WERI-Rb-1 (cell line): ENCODE measurements at regions not wholly inside any gene's neighbourhood (a gene's known extent, or its start where the extent isn't known, plus 50 kb on each side); places are given as distances from the start of the nearest gene placed in this dataset.
"Not testable (repeated sequence)": the region's sequence is repeated elsewhere in the genome, so short reads cannot be mapped to it uniquely, and the experiment has no call there.

Experiments used
- DNase-seq: peaks from one replicate; pipeline ENCODE4 v3.0.0-alpha.2; 2020
- H3K27ac ChIP-seq: fragments of 250-450 bp; sonication (Bioruptor Pico); 2 replicates; pipeline ENCODE4 v1.5.1; 2020; ENCODE audit warnings: mild to moderate bottlenecking, moderate library complexity
- H3K27me3 ChIP-seq: fragments of 250-450 bp; sonication (Bioruptor Pico); 2 replicates; pipeline ENCODE4 v1.5.1; 2021; ENCODE audit warnings: mild to moderate bottlenecking, low read depth, moderate library complexity; ENCODE audit not compliant: insufficient read depth, severe bottlenecking
- H3K36me3 ChIP-seq: fragments of 250-450 bp; sonication (Bioruptor Pico); 2 replicates; pipeline ENCODE4 v1.5.1; 2020; ENCODE audit warnings: mild to moderate bottlenecking, moderate library complexity
- H3K4me3 ChIP-seq: 2 replicates; pipeline ENCODE4 v1.5.1; 2011; ENCODE audit warnings: low read depth, mild to moderate bottlenecking, control low read depth, low read length
- H3K9me3 ChIP-seq: fragments of 250-450 bp; sonication (Bioruptor Pico); 2 replicates; pipeline ENCODE4 v1.5.1; 2021; ENCODE audit warnings: mild to moderate bottlenecking, moderate library complexity; ENCODE audit not compliant: severe bottlenecking
- TF ChIP-seq, protein P1 (sequence below): IDR thresholded peaks from 2 replicates; pipeline ENCODE4 v1.5.1; 2011; ENCODE audit warnings: low read depth, mild to moderate bottlenecking, control low read depth, inconsistent platforms, low read length

DNA sequence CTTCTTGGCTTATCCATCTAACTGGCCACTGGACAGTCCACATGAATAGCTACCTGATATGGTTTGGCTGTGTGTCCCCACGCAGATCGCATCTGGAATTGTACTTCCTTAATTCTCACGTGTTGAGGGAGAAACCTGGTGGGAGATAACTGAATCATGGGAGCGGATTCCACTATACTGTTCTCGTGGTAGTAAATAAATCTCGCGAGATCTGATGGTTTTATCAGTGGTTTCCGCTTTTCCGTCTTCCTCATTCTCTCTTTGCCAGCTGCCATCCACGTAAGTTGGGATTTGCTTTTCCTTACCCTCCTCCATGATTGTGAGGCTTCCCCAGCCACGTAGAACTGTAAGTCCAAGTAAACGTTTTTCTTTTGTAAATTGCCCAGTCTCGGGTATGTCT lies 1496.4 kb downstream of the KHDRBS2 start:
- H3K9me3 ChIP-seq, DNase-seq, H3K4me3 ChIP-seq, H3K27me3 ChIP-seq, H3K36me3 ChIP-seq, H3K27ac ChIP-seq: not testable (repeated sequence)

DNA sequence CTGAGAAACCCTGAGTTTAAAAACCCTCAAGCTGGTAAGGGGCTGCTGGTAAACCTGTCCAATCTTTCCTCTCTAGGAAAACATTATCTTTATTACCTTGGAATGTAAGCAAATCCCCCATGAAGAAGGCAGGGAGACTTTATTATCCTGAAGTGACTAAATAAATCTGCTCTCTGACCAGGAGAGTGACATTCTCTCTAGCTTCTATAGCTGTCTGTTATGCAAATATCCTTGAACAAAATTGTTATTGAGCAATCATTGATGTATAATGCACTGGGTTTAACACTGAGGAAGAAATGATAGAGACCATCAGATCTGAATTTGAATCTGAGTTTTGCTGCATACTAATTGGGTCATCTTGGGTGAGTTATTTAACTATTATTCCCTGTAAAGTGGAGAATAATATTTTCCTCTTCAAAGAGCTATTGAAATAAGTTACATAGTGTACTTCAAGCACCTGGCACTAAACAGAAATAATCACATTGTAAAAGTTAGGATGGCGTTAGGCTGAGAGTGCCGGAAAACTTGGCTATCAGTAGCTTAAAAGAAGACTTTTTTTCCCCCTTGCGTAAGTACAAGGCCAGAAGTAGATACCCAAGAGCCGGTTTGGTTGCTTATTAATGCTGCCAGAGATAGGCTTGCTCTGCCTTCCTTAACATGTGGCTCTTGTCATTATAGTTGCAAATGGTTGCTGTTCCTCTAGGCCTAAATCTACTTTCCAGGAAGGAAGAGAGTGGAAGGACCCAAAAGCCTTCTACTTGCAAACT lies 1503.1 kb downstream of the KHDRBS2 start:
- not testable (repeated sequence) for H3K9me3 ChIP-seq, H3K27ac ChIP-seq, H3K36me3 ChIP-seq, H3K4me3 ChIP-seq, DNase-seq, H3K27me3 ChIP-seq

DNA sequence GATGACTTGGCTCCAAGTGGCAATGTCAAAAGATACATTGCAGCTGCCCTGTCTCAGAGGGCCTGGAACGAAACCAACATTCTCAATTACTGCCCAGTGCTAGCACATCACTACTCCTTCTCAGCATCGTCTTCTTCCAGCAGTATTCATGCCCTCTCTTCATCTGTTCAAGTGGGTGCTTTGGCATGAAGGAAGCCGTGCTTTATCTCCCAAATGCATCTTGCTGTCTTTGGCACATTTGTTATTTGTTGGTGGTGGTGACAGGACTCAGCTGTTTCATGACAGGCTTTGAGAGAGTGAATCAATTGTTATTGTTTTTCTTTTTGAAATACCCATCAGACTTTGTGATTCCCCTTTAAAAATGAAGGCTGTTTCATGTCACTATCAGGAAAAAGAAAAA lies 1506.4 kb downstream of the KHDRBS2 start:
- not testable (repeated sequence) for H3K27ac ChIP-seq, H3K9me3 ChIP-seq, H3K27me3 ChIP-seq, H3K36me3 ChIP-seq, DNase-seq, H3K4me3 ChIP-seq

DNA sequence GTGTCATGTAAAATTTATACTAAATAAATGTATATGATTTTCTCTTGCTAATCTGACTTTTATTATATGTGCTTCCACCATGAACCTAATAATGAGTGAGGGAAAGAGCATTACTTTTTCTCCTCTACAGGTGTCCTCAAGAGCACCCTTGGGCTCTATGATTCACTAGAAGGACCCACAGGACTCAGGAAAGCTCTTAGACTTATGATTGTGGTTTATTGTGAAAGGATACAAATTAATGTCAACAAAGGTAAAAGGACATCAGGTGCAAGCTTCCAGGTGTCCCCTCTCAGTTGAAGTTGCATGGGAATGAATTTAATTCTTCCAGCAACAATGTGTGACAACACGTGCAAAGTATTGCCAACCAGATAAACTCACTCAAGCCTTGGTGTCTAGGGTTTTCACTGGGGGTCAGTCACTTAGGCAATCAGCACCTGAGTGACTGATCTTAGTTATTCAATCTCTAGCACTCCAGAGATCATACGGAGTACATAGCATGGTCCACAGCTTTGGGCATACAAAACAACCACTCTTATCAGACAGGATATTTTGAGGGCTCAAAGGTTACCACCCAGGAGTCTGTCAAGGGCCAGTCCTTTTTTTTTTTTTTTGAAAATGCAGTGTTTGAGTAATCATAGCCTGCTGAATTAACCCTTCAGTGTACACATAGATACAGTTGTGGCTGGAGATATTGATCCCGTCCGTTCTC lies 1518.1 kb downstream of the KHDRBS2 start:
- not testable (repeated sequence) for DNase-seq, H3K36me3 ChIP-seq, H3K4me3 ChIP-seq, H3K27ac ChIP-seq, H3K27me3 ChIP-seq, H3K9me3 ChIP-seq

DNA sequence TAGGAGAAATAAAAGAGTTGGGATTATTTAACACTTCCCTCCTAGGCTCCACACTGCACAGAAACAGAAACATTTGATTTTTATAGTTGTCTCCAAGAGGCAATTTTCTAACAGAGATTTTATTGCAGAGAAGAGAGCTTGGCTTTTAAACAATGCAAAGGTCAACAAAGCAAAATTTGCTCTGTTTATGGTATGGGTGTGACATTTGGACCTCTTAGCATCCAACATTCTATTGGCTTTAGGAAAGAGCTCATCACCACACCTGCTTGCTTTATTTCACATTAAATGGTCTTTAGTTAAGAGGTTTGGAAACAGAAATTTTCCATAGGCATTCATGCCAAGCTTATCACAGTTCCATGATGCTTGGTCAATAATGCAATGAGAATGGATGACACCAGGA lies 1520.7 kb downstream of the KHDRBS2 start:
- not testable (repeated sequence) for H3K4me3 ChIP-seq, H3K9me3 ChIP-seq, DNase-seq, H3K36me3 ChIP-seq, H3K27ac ChIP-seq, H3K27me3 ChIP-seq

DNA sequence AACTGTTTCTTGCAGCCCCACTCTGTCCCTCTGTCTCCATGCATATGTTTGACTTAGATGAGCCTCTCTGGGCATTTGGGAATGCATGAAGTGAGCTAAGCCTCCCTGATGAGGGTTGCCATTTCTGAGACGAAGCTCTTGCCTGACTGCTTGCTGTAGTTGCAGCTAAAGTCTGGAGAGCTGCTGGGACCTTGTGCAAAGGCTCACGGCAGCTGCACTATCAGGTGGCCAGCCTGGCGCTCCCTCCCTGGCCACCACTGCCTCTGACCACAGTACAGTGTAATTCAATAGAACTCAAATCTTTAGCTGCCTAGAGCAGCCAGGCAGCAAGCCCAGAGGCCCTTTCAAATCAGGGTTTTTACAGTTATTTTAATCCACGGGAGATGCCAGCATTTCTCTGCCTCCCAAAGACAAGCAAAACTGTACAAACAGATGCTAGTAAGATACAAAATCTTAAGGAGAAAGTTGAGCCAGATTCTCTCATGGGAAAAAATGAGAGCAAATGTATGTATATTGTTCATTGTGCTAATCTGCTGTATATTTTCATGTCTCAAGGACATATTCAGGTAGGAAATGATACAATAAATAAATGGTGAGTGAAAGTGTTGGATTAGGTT lies 1522.5 kb downstream of the KHDRBS2 start:
- not testable (repeated sequence) for DNase-seq, H3K36me3 ChIP-seq, H3K9me3 ChIP-seq, H3K27ac ChIP-seq, H3K27me3 ChIP-seq, H3K4me3 ChIP-seq

DNA sequence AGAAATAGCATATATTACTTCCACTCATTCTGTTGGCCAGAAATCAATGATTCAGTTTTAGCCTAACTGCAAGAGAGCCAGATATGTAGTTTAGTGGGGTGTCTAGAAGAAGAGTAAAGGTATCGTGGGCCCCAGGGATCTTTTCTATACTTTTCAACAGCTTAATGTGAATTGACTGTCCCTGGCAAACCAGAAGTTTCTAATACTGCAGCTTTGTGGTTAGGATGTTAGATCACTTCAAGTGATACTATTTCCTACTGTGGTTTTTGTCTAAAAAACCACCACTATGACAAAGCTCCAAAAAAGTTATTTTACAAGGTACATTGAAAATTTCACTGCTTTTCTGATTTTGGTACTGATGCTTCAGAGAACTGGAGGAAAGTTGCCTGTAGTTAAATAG lies 1525.1 kb downstream of the KHDRBS2 start:
- H3K9me3 ChIP-seq, H3K4me3 ChIP-seq, H3K36me3 ChIP-seq, H3K27ac ChIP-seq, H3K27me3 ChIP-seq, DNase-seq: not testable (repeated sequence)

DNA sequence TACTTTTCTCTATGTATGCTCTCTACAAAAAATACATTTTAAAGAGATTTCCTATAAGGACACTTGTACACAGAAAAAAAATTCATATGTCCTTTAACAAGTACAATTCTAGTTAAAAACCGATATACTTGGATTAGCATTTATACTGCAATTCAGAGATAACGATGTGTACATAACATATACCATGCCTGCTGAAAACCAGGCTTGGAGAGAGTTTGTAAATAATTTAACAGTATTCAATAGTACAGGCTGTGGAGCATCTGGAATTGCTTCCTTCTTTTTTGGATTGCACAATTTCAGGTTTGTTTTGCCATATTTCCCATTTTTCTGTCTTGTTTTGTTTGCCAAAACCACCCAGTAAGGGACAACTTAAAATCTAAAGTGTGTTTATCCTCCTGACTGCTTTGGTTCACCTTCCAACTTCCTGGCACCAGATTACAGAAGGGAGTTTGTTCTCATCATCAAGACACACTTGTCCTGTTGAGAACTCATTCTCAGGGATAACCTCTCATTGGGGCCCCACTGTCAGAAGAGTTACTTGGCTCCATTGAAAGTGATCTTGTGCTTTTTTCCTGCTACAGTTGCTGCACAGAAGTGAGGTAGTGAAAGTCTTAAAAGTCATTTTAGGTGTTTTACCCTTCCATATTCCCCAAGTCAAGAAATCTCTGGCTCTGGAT lies 1526.7 kb downstream of the KHDRBS2 start:
- not testable (repeated sequence) for H3K9me3 ChIP-seq, H3K27ac ChIP-seq, H3K4me3 ChIP-seq, DNase-seq, H3K27me3 ChIP-seq, H3K36me3 ChIP-seq

DNA sequence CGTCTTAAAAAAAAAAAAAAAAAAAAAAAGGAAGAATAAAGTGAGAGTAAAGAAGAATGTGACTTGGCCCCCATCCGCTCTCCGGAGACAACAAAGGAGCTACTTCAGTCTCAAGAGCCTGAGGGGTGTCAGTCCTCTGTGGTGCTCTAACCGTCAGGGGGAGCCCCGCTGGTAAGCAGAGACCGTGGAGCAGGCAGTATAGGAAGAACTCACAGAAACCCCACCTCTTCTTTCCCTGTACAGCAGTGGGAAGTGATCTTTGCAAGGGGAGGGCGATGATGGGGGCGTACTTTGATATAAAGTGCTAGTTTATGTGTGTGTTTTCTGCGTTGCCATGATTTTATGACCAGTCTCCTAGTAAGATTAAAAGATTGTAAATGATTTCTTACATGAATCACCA lies 1527.3 kb downstream of the KHDRBS2 start:
- H3K4me3 ChIP-seq, H3K9me3 ChIP-seq, H3K27ac ChIP-seq, H3K36me3 ChIP-seq, H3K27me3 ChIP-seq: not testable (repeated sequence)
- DNase-seq, result peak; percentile 7

DNA sequence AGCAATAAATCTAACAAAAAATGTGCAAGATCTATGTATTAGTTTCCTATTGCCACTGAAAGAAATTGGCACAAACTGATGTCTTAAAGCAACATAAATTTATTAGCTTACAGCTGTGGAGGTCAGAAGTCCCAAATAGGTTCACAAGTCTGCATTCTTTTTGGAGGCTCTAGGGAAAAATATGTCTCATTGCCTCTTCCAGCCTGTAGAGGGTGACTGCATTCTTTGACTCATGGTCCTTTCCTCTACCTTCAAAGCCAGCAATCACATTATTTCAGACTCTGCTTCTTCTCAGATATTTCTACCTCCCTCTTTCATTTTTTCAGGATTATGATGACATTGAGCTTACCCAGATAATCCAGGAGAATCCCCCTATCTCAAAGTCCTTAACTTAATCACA lies 1531.1 kb downstream of the KHDRBS2 start:
- TF ChIP-seq, protein P1, sequence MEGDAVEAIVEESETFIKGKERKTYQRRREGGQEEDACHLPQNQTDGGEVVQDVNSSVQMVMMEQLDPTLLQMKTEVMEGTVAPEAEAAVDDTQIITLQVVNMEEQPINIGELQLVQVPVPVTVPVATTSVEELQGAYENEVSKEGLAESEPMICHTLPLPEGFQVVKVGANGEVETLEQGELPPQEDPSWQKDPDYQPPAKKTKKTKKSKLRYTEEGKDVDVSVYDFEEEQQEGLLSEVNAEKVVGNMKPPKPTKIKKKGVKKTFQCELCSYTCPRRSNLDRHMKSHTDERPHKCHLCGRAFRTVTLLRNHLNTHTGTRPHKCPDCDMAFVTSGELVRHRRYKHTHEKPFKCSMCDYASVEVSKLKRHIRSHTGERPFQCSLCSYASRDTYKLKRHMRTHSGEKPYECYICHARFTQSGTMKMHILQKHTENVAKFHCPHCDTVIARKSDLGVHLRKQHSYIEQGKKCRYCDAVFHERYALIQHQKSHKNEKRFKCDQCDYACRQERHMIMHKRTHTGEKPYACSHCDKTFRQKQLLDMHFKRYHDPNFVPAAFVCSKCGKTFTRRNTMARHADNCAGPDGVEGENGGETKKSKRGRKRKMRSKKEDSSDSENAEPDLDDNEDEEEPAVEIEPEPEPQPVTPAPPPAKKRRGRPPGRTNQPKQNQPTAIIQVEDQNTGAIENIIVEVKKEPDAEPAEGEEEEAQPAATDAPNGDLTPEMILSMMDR, result no peak
- H3K27ac ChIP-seq, result no peak overlapping the region
- no peaks in the 10 kb centered on the region for H3K36me3 ChIP-seq
- no peaks in the 10 kb centered on the region for H3K27me3 ChIP-seq
- H3K9me3 ChIP-seq, result no peaks in the 10 kb centered on the region
- no peak for DNase-seq
- H3K4me3 ChIP-seq, result no peak overlapping the region

DNA sequence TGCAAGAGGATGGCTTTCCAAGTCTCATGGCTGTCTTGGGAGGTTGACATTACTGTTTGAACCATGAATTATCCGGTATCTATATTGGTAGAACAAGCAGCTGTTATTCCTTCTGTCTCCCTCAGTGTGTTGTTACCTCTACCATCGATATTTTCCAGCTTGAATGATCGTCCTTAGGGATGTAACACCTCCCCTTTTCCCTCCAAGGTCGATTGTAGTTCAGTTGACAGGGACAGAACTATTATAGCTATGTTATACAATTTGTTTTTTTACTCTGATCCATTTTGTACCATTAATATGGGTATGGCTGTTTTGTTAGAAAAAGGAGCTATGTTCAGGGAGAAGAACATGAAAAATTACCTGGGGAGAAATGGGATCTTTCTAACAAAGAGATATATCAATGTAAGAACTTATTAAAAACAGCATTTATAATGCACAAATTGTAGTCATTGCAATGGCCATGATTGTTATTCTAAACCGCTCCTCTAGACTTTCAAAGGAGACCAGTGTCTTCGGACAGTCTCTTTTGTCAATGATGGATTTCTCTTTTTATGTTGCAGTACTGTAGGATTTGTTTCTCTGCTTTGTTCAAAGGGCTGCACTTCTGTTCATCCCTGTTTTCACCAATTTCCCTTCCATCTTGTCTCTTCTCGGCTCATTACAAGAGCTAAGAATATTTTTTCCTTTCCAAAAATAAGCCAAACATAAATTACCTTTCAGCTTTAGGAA lies 1535.5 kb downstream of the KHDRBS2 start:
- not testable (repeated sequence) for H3K9me3 ChIP-seq, H3K4me3 ChIP-seq, H3K36me3 ChIP-seq, H3K27me3 ChIP-seq, H3K27ac ChIP-seq, DNase-seq

DNA sequence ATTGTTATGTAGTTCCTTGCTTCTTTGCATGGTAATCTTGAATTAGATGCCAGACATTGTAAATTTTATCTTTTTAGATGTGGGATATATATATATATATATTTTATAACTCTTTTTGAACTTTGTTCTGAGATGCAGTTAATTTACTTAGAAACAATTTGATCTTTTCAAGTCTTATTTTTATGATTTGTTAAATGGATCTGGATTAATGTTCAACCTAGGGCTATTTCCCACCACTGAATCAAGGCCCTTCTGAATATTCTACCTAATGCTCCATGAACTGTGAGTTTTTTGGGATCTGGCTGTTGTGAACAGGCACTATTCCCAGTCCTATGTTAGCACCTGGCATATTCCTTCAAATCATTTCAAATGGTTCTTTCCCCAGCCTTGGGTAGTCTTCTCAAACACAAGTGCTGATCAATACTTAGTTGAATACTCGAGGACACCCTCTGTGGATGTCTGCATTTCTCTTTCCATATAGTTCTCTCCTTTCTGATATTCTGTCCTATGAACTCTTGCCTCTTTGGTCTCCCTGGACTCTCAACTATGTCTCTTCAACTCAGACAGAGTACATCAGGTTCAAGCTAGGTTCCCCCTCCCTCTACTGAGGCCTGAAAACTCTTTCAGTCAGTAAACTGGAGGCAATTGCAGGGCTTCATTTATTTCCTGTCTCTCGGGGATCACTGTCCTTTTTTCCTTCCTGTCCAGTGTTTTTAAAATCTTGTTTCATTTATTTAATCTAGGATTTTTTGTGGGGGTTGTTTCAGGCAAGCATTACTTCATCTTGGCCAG lies 1538.1 kb downstream of the KHDRBS2 start:
- not testable (repeated sequence) for H3K4me3 ChIP-seq, H3K9me3 ChIP-seq, DNase-seq, H3K36me3 ChIP-seq, H3K27me3 ChIP-seq, H3K27ac ChIP-seq
